Fibroblast of villous mesenchyme (primary cell): ENCODE measurements at regions not wholly inside any gene's neighbourhood (a gene's known extent, or its start where the extent isn't known, plus 50 kb on each side); places are given as distances from the start of the nearest gene placed in this dataset.

ENCODE experiments used
- DNase-seq: peaks from one replicate; pipeline ENCODE4 v3.0.0-alpha.2; 2010; ENCODE audit warnings: low read depth
- H3K4me3 ChIP-seq: 2 replicates; pipeline ENCODE4 v1.5.1; 2011; ENCODE audit warnings: low read depth, mild to moderate bottlenecking, low read length
- TF ChIP-seq, protein P1 (sequence below): IDR thresholded peaks from 2 replicates; pipeline ENCODE4 v1.5.1; 2012; ENCODE audit warnings: low read depth, mild to moderate bottlenecking, low read length; ENCODE audit not compliant: insufficient read depth

DNA sequence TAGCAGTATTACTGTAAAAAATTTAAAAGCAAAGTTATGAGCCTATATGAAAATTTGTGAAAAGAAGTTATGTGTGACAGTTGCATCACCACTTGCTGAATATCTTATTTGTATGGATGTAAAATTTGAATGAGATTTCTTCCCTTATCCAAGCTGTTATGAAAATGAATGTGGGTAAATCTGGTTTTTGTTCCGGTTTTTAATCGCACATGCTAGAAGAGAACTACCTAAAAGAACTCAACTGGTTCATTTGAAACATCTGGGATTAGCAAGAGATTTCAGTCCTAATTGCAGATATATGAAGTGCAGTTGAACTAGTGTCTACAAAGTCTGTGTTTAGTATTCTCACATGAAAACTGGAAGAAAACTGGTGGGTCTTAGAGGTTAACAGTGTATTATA lies 467.1 kb upstream of the SPHKAP start:
- no peak for DNase-seq
- TF ChIP-seq, protein P1, sequence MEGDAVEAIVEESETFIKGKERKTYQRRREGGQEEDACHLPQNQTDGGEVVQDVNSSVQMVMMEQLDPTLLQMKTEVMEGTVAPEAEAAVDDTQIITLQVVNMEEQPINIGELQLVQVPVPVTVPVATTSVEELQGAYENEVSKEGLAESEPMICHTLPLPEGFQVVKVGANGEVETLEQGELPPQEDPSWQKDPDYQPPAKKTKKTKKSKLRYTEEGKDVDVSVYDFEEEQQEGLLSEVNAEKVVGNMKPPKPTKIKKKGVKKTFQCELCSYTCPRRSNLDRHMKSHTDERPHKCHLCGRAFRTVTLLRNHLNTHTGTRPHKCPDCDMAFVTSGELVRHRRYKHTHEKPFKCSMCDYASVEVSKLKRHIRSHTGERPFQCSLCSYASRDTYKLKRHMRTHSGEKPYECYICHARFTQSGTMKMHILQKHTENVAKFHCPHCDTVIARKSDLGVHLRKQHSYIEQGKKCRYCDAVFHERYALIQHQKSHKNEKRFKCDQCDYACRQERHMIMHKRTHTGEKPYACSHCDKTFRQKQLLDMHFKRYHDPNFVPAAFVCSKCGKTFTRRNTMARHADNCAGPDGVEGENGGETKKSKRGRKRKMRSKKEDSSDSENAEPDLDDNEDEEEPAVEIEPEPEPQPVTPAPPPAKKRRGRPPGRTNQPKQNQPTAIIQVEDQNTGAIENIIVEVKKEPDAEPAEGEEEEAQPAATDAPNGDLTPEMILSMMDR: no peak
- H3K4me3 ChIP-seq: no peak overlapping the region

DNA sequence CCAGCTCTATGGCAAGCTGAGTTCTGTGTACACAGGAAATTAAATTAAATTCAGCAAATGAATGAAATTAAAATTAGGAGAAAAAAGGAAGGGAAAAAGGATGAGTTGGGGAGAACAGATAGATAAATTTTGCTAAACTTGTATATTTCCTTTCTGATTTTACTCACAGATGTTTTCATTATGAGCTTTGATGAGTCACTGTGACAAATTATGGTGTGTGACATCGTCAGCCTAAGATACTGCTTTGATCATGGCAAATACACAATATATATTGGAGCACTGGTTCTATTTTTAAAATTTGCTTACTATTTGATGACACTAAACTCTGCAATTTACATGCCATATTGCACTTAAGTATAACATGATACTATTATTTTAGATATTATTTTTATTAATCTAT lies 464.6 kb upstream of the SPHKAP start:
- TF ChIP-seq, protein P1: no peak
- no peak overlapping the region for H3K4me3 ChIP-seq
- peak; percentile 22 for DNase-seq

DNA sequence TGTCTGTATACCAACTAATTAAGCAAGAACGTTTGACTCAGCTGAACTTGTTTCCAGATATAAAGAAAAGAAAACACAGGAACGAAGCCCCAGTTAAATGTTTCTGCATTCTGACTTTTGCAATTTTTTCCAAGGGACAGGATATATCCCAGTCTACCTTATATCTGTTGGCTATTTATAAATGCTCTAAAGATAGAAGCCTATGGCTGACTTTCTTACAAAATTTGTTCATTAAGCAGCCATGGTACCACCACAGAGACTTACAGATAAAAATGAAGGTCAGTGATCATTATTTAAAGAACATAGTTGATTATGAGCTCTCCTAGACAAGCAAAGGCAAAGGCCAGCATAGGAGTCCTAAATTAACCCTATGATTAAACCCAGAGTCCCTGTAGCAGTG lies 462.7 kb upstream of the SPHKAP start:
- TF ChIP-seq, protein P1: no peak
- no peak for DNase-seq
- H3K4me3 ChIP-seq: no peak overlapping the region

DNA sequence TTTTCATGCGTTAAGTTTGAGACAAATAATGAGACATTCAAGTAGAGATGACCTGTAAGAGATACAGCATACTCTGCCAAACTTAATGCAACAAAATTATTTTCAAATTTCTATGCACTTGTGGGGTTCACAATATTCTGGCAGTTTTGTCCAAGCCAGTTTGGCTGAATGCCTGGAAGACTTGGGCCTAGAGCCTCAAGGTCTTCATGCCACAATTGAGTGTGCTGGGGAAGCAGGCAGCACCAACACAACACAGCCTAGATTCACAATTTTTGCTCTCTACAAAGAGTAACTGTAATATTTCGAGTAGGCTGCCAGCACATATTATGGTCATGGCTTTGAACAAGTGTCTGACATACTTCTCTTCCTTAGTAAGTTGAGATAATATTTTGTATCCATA lies 461.4 kb upstream of the SPHKAP start:
- DNase-seq: no peak
- H3K4me3 ChIP-seq: no peak overlapping the region
- TF ChIP-seq, protein P1: no peak

DNA sequence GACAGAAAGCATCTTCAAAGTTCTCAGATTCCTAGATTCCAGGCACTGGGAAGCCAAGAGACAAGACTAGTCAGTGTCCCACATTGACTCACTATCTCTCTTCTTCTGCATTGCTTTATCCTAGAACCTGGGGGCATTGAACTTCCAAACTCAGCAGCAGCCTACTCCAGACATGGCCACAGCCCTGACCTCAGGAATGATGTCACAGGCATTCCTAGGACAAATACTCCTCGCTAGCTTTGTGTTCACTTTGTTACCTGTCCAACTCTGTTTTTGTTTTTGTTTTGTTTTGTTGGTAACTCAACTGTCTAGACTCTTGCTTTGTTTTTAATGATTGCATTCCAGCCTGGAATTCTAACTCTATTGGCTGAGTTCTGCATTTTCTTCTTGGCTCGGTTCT lies 449.3 kb upstream of the SPHKAP start:
- no peak for DNase-seq
- TF ChIP-seq, protein P1: no peak
- no peak overlapping the region for H3K4me3 ChIP-seq

DNA sequence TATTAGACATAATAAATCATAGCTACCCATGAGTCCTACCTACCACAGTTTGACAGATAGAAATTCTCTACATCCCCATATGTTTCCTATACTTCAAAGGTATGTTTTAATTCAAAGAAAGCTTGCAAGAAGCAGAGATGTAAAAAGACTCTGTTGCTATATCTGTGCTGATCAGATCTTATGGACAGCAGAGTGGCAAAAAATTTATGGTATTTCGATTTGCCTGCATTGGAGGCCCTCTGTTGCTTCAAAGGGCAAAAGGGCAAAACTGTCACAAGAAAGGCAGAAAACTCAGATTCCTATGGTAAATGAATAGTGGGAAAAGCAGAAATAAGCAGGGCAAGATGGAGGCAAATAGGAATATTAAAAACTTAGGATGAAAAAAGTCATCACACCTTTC lies 447.8 kb upstream of the SPHKAP start:
- no peak overlapping the region for H3K4me3 ChIP-seq
- TF ChIP-seq, protein P1: no peak
- DNase-seq: no peak

DNA sequence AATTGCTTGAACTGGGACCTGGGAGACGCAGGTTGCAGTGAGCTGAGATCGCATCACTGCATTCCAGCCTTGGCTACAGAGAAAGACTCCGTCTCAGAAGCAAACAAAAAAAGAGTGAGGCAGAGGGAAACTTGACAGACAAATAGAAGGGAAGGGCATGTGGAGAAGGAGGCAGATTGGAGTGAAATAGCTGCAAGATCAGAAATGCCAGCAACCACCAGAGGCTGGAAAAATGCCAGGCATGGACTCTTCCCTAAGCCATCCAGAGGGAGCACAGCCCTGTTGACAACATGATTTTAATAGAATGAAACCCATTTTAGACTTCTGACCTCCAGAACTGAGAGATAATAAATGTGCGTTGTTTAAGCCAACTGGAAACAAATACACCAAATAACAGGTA lies 447.2 kb upstream of the SPHKAP start:
- H3K4me3 ChIP-seq: no peak overlapping the region
- TF ChIP-seq, protein P1: no peak
- DNase-seq: no peak
